DND-41 (cell line): ENCODE measurements at regions not wholly inside any gene's neighbourhood (a gene's known extent, or its start where the extent isn't known, plus 50 kb on each side); places are given as distances from the start of the nearest gene placed in this dataset.

Experiments
- ATAC-seq: fragments of 200-7000 bp; cut with Tn5 transposase; 3 replicates; pipeline ENCODE4 v1.9.1; 2021; ENCODE audit warnings: low read depth; ENCODE audit not compliant: insufficient read depth
- DNase-seq: peaks from one replicate; pipeline ENCODE4 v3.0.0-alpha.2; 2020
- H2AFZ ChIP-seq: 2 replicates; pipeline ENCODE4 v1.6.0; 2012; ENCODE audit warnings: low read depth, low read length
- H3K27ac ChIP-seq: 2 replicates; pipeline ENCODE4 v1.5.1; 2012; ENCODE audit warnings: low read length, inconsistent platforms
- H3K27me3 ChIP-seq: fragments of 200-600 bp; sonication (generic); 2 replicates; pipeline ENCODE4 v1.6.0; 2012; ENCODE audit warnings: low read length, mild to moderate bottlenecking, inconsistent platforms; ENCODE audit not compliant: insufficient read depth, poor library complexity
- H3K36me3 ChIP-seq: 2 replicates; pipeline ENCODE4 v1.5.1; 2012; ENCODE audit warnings: low read length, inconsistent platforms; ENCODE audit not compliant: insufficient read depth
- H3K4me1 ChIP-seq: 2 replicates; pipeline ENCODE4 v1.5.1; 2012; ENCODE audit warnings: mild to moderate bottlenecking, low read length; ENCODE audit not compliant: insufficient read depth
- H3K4me2 ChIP-seq: 2 replicates; pipeline ENCODE4 v1.6.0; 2012; ENCODE audit warnings: mild to moderate bottlenecking, moderate library complexity, low read length, inconsistent platforms; ENCODE audit not compliant: insufficient read depth
- H3K4me3 ChIP-seq, 2 experiments: fragments of 200-600 bp in 1 of 2; shearing (Covaris generic) in 1 of 2; 2 replicates each; pipeline ENCODE4 v1.5.1; 2012 to 2016; ENCODE audit warnings: inconsistent platforms in 2 of 2, low read length in 2 of 2, mild to moderate bottlenecking in 2 of 2, low read depth in 1 of 2, moderate library complexity in 1 of 2
- H3K79me2 ChIP-seq: 2 replicates; pipeline ENCODE4 v1.6.0; 2012; ENCODE audit warnings: low read length, inconsistent platforms; ENCODE audit not compliant: insufficient read depth
- H3K9ac ChIP-seq: 2 replicates; pipeline ENCODE4 v1.6.0; 2012; ENCODE audit warnings: low read depth, mild to moderate bottlenecking, inconsistent platforms, low read length, moderate library complexity
- H3K9me3 ChIP-seq: 2 replicates; pipeline ENCODE4 v1.5.1; 2012; ENCODE audit warnings: low read length, moderate library complexity, mild to moderate bottlenecking, inconsistent platforms; ENCODE audit not compliant: insufficient read depth, severe bottlenecking
- H4K20me1 ChIP-seq: 2 replicates; pipeline ENCODE4 v1.6.0; 2012; ENCODE audit warnings: low read length; ENCODE audit not compliant: insufficient read depth
- EZH2 ChIP-seq: IDR thresholded peaks from 3 replicates; pipeline ENCODE4 v1.6.1; 2012; ENCODE audit warnings: borderline replicate concordance, low read depth, mild to moderate bottlenecking, moderate library complexity, low read length, inconsistent platforms; ENCODE audit not compliant: severe bottlenecking
- TF ChIP-seq, protein P1 (sequence below): IDR thresholded peaks from 2 replicates; pipeline ENCODE4 v1.5.1; 2012; ENCODE audit warnings: borderline replicate concordance, low read length, moderate library complexity, mild to moderate bottlenecking; ENCODE audit not compliant: poor library complexity, severe bottlenecking; ENCODE audit errors: extremely low read depth

DNA sequence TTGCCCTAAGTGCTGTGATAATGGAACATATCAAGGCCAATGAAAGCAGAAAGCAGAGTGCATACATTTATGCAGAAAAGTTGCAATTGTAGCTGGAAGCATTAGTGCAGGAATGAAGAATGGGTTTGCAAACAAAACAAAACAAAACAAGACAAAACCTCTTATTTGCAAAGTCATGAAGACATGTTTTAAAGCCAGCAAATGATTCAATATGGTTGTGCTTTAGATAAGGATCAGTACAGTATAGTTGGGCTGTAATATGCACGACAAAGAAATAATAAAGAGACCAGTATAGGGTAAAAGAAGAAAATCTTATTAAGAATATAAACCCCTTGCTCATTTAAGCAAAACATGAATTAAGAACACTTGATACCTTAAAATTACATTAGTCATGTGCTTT lies 398.1 kb downstream of the KIF2B start:
- no peak overlapping the region for H3K27ac ChIP-seq
- H3K36me3 ChIP-seq = no peaks in the 10 kb centered on the region
- no peak overlapping the region for H3K4me2 ChIP-seq
- no peak overlapping the region for H3K9ac ChIP-seq
- H3K4me1 ChIP-seq = no peaks in the 10 kb centered on the region
- H3K79me2 ChIP-seq = no peaks in the 10 kb centered on the region
- H3K4me3 ChIP-seq = no peak overlapping the region
- H4K20me1 ChIP-seq = no peaks in the 10 kb centered on the region
- H3K27me3 ChIP-seq = no peaks in the 10 kb centered on the region
- H3K9me3 ChIP-seq = no peaks in the 10 kb centered on the region
- DNase-seq (no peak), ATAC-seq (no peak)
- H2AFZ ChIP-seq = no peak overlapping the region
- TF ChIP-seq EZH2 = no peak
- TF ChIP-seq, protein P1, sequence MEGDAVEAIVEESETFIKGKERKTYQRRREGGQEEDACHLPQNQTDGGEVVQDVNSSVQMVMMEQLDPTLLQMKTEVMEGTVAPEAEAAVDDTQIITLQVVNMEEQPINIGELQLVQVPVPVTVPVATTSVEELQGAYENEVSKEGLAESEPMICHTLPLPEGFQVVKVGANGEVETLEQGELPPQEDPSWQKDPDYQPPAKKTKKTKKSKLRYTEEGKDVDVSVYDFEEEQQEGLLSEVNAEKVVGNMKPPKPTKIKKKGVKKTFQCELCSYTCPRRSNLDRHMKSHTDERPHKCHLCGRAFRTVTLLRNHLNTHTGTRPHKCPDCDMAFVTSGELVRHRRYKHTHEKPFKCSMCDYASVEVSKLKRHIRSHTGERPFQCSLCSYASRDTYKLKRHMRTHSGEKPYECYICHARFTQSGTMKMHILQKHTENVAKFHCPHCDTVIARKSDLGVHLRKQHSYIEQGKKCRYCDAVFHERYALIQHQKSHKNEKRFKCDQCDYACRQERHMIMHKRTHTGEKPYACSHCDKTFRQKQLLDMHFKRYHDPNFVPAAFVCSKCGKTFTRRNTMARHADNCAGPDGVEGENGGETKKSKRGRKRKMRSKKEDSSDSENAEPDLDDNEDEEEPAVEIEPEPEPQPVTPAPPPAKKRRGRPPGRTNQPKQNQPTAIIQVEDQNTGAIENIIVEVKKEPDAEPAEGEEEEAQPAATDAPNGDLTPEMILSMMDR = no peak

DNA sequence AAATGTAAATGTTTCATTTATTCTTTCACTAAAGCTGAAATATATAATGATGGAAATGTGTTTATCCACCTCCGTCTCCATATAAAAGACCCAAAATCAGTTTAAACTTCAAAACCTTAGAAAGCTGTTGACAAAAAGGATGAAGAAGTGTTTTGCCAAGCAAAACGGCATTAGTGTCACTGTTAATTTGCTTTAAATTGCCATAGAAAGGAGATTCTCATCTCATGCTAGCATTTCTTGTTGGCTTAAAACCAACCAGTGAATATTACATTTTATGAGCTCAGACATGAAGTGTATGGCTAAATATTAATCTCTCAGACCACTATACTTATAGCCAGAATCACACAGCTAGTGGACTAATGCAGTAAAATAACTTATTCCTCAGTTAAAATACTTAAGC lies 398.8 kb downstream of the KIF2B start:
- Histone ChIP-seq H3K4me1 (no peaks in the 10 kb centered on the region), H3K27ac (no peak overlapping the region), H2AFZ (no peak overlapping the region), H3K4me2 (no peak overlapping the region), H3K79me2 (no peaks in the 10 kb centered on the region), H4K20me1 (no peaks in the 10 kb centered on the region), H3K9me3 (no peaks in the 10 kb centered on the region), H3K9ac (no peak overlapping the region), H3K4me3 (no peak overlapping the region), H3K27me3 (no peaks in the 10 kb centered on the region), H3K36me3 (no peaks in the 10 kb centered on the region)
- DNase-seq (no peak), ATAC-seq (no peak)
- TF ChIP-seq EZH2 = no peak

DNA sequence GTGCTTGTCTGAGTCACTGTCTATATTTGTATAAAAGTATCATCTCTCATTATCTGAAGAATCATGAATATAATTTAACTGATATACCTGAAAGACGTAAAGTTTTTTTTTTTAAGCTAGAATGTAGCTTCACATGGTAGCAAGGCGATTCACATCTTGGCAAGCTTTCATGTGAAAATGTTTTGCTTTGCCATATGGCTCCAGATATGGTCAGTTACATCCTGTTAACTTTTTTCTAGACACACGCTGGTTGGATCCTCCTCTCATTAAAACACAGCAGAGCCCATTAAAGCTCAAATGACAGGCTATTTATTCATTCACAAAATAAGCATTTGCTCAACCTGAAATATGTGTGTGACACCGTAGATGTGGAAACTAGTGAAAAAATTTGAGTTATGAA lies 412.8 kb downstream of the KIF2B start:
- Histone ChIP-seq H4K20me1 (no peaks in the 10 kb centered on the region), H3K36me3 (no peaks in the 10 kb centered on the region), H3K4me1 (no peaks in the 10 kb centered on the region), H3K79me2 (no peaks in the 10 kb centered on the region), H3K4me3 (no peak overlapping the region), H3K27me3 (no peaks in the 10 kb centered on the region), H3K9ac (no peak overlapping the region), H3K4me2 (no peak overlapping the region), H2AFZ (no peak overlapping the region), H3K9me3 (no peaks in the 10 kb centered on the region), H3K27ac (no peak overlapping the region)
- TF ChIP-seq, protein P1 = no peak
- no peak for TF ChIP-seq EZH2
- ATAC-seq (no peak), DNase-seq (no peak)

DNA sequence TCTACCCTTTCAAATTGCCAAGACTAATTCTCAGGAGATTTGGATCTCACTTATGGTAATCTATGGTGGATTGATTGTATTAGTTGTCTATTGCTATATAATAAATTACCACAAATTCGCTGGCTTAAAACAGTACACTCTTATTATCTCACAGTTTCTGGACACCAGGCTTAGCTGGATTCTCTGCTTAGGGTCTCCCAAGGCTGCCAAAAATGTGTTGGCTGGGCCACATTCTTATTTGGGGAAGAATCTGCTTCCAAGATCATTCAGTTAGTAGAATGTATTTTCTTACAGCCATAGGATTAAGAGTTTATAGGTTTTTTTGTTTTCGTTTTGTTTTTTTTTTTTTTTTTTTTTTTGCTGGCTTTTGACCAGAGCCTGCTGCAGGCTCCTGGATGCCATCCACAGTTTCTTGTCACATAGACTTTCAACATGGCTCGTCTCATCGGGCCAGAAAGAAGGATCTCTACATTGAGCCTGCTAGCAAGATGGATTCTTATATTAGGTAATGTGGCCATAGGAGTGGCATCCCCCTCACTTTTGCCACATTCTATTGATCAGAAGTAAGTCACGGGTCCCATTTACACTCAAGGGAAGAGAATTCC lies 415.3 kb downstream of the KIF2B start:
- no peaks in the 10 kb centered on the region for H3K27me3 ChIP-seq
- no peak overlapping the region for H3K4me3 ChIP-seq
- H3K4me1 ChIP-seq = no peaks in the 10 kb centered on the region
- ATAC-seq (no peak), DNase-seq (no peak)
- H3K36me3 ChIP-seq = no peaks in the 10 kb centered on the region
- H3K9ac ChIP-seq = no peak overlapping the region
- H3K79me2 ChIP-seq = no peaks in the 10 kb centered on the region
- no peak overlapping the region for H3K4me2 ChIP-seq
- no peaks in the 10 kb centered on the region for H3K9me3 ChIP-seq
- H2AFZ ChIP-seq = no peak overlapping the region
- no peak overlapping the region for H3K27ac ChIP-seq
- TF ChIP-seq EZH2 = no peak
- TF ChIP-seq, protein P1 = no peak
- no peaks in the 10 kb centered on the region for H4K20me1 ChIP-seq
